H1 (cell line): ENCODE measurements at regions not wholly inside any gene's neighbourhood (a gene's known extent, or its start where the extent isn't known, plus 50 kb on each side); places are given as distances from the start of the nearest gene placed in this dataset.

Experiments
- SIRT6 ChIP-seq: IDR thresholded peaks from one replicate; pipeline ENCODE4 v1.7.1; 2012; ENCODE audit warnings: low read length, inconsistent platforms
- USF2 ChIP-seq: IDR thresholded peaks from 2 replicates; pipeline ENCODE4 v1.6.1; 2011; ENCODE audit warnings: low read length, improper control_type of control experiment

- TF ChIP-seq USF2 (no peak), SIRT6 (no peak)
These were observed 1070.3 kb downstream of the JRKL start (continued) for GRCh38 chr11:97460091-97460490.
